Esophagus (tissue), 2 donors: ENCODE measurements at regions not wholly inside any gene's neighbourhood (a gene's known extent, or its start where the extent isn't known, plus 50 kb on each side); places are given as distances from the start of the nearest gene placed in this dataset.
A peak's percentile ranks its signal among the peaks of the same experiment; 100 is the strongest.
"Not testable (repeated sequence)": the region's sequence is repeated elsewhere in the genome, so short reads cannot be mapped to it uniquely, and the experiment has no call there.

ENCODE experiments used
- H3K27ac ChIP-seq, 2 donors: one replicate each; pipeline ENCODE4 v1.5.1; 2013; ENCODE audit warnings: low read depth in 2 of 2, mild to moderate bottlenecking in 2 of 2, inconsistent platforms in 1 of 2, low read length in 1 of 2, moderate library complexity in 1 of 2
- H3K27me3 ChIP-seq, 2 donors: one replicate each; pipeline ENCODE4 v1.6.1; 2013; ENCODE audit warnings: low read length in 2 of 2, control low read depth in 1 of 2, mild to moderate bottlenecking in 1 of 2; ENCODE audit not compliant: insufficient read depth in 2 of 2, control insufficient read depth in 1 of 2
- H3K36me3 ChIP-seq, 2 donors: one replicate each; pipeline ENCODE4 v1.6.1; 2013; ENCODE audit warnings: low read length in 1 of 2; ENCODE audit not compliant: control insufficient read depth in 2 of 2, insufficient read depth in 2 of 2
- H3K4me1 ChIP-seq, 2 donors: one replicate each; pipeline ENCODE4 v1.6.1; 2013; ENCODE audit warnings: low read length in 1 of 2; ENCODE audit not compliant: control insufficient read depth in 2 of 2, insufficient read depth in 2 of 2
- H3K4me3 ChIP-seq, 2 donors: one replicate each; pipeline ENCODE4 v1.5.1; 2013; ENCODE audit warnings: low read length in 2 of 2, mild to moderate bottlenecking in 2 of 2, low read depth in 1 of 2, moderate library complexity in 1 of 2
- H3K9me3 ChIP-seq, 2 donors: one replicate each; pipeline ENCODE4 v1.6.1; 2013; ENCODE audit warnings: mild to moderate bottlenecking in 2 of 2, low read depth in 1 of 2, low read length in 1 of 2, moderate library complexity in 1 of 2; ENCODE audit not compliant: control insufficient read depth in 2 of 2, insufficient read depth in 1 of 2
- WGBS, 2 donors: extraction: QIAGEN DNeasy Blood & Tissue Kit; methylation state at CpG; one replicate each; pipeline ENCODE4 v1.1.7; 2013; 5-methylcytosine and 5-hydroxymethylcytosine counted together
- donor health status: healthy with polysubstance abuse.
- donor health status: Bipolar disorder and iron deficiency.

DNA sequence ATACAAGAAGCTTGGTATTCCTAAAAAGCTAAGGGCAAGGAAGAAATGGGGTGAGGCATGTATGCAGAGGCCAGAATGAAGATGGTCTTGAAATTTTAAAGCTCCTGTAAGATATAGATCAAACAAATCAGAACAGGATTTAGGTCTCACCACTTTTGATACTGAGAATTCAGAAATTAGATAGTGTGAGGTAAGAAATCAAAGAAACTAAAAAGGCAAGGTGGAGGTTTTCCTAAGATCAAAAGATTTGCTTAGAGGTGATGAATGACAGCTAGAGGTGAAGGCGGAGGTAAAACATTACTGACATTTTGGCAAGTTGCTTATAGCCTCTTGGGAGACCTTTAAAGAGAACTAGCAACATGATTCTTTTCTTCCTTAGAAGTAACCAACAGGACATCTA, 225.2 kb upstream of the SGK1 start:
- Histone ChIP-seq H3K4me1 (no peaks in the 10 kb centered on the region), H3K36me3 (no peaks in the 10 kb centered on the region), H3K9me3 (no peaks in the 10 kb centered on the region), H3K27me3 (no peaks in the 10 kb centered on the region), H3K27ac (no peak overlapping the region), H3K4me3 (no peak overlapping the region)
- WGBS, 2 donors: 67 to 75% methylated on average over 1 of the region's 1 CpG

DNA sequence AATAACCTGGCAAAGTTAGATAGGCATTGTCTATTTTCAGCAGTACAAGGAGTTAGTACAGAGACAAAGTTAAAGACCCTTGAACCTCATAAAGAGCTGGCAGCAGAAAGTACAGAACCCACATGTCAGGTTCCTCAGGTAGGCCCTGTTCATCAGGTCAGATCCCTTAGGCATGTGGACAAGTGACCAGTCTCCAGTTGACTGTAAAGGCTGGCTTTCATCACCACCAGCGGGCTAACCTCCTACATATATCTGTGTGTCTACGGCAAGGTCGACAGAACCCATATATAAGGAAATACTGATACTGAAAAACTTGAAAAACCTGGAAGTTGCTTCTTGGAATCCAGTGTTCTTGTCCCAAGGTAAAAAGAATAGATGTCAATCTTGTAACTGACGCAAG, 223.1 kb upstream of the SGK1 start:
- Histone ChIP-seq H3K4me3 (no peak overlapping the region), H3K27ac (no peak overlapping the region), H3K36me3 (no peaks in the 10 kb centered on the region), H3K27me3 (no peaks in the 10 kb centered on the region), H3K9me3 (no peaks in the 10 kb centered on the region), H3K4me1 (no peaks in the 10 kb centered on the region)
- WGBS, 2 donors: 88 to 91% methylated on average over 4 of the region's 4 CpGs

GRCh38 chr6:134539865-134540323, 222.0 kb upstream of the SGK1 start:
- Histone ChIP-seq H3K4me3 (no peak overlapping the region), H3K27ac (no peak overlapping the region), H3K36me3 (no peaks in the 10 kb centered on the region), H3K4me1 (no peaks in the 10 kb centered on the region), H3K9me3 (no peaks in the 10 kb centered on the region), H3K27me3 (no peaks in the 10 kb centered on the region)
- 71 to 75% methylated on average over 7 of the region's 7 CpGs for WGBS, 2 donors

- H3K27me3 ChIP-seq, H3K27ac ChIP-seq, H3K9me3 ChIP-seq, H3K4me1 ChIP-seq, H3K4me3 ChIP-seq, H3K36me3 ChIP-seq: not testable (repeated sequence)
- 96% methylated on average over 10 of the region's 10 CpGs for WGBS, 2 donors
These were observed 219.9 kb upstream of the SGK1 start for GRCh38 chr6:134537765-134538164.

DNA sequence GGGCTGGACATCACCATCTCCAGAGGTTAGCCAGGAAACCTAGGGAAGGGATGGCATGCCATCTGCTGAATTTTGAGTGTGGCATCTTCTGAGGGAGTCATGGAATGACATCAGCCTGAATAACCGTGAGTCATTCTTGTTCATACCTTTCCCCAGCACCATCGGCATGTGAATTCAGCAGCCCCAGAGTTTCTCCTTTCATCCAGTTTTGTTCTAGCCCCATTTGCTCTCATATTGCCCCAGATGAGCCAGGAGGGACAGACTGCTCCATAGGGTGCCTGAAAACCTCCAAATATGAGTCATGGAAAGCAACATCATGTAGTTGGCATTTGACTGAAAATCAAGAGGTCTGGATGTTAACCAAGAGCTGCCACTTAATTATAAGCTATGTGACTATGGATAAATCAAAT, 219.2 kb upstream of the SGK1 start:
- Histone ChIP-seq H3K36me3 (no peaks in the 10 kb centered on the region), H3K9me3 (no peaks in the 10 kb centered on the region), H3K27me3 (no peaks in the 10 kb centered on the region), H3K27ac (peak overlapping the region in 1 of 2 donors; percentile 29), H3K4me1 (no peaks in the 10 kb centered on the region), H3K4me3 (no peak overlapping the region)
- 58 to 60% methylated on average over 2 of the region's 2 CpGs for WGBS, 2 donors

DNA sequence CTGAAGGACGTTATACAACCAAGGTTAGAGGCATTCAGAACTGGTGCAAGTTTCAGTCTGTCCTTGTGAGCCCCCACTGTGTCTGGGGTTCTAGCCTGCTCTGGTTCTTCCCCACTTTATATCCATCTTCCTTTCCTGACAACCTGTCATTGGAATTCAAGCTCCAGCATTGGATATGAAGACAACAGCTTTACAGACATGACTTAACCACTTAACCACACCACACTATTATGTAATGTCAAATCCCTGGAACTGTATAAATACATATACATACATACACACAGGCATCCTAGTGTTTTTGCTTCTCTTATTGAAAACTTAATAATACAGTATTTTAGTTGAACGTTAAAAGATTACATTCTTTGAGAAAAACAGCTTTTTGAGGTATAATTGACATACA, 217.9 kb upstream of the SGK1 start:
- H3K4me3 ChIP-seq: no peak overlapping the region
- H3K27ac ChIP-seq: no peak overlapping the region
- H3K27me3 ChIP-seq: no peaks in the 10 kb centered on the region
- H3K4me1 ChIP-seq: no peaks in the 10 kb centered on the region
- H3K9me3 ChIP-seq: no peaks in the 10 kb centered on the region
- WGBS, 2 donors: 81 to 83% methylated on average over 2 of the region's 2 CpGs
- H3K36me3 ChIP-seq: no peaks in the 10 kb centered on the region

- WGBS, 2 donors: 65 to 78% methylated on average over 2 of the region's 2 CpGs
These were observed 216.8 kb upstream of the SGK1 start for GRCh38 chr6:134534708-134535149.

GRCh38 chr6:134533991-134534390, 216.1 kb upstream of the SGK1 start:
- WGBS, 2 donors: 92 to 93% methylated on average over 3 of the region's 3 CpGs

More at GRCh38 chr6:134534708-134535149, 216.8 kb upstream of the SGK1 start:
- Histone ChIP-seq H3K4me3 (no peak overlapping the region), H3K9me3 (no peaks in the 10 kb centered on the region), H3K4me1 (no peaks in the 10 kb centered on the region), H3K27me3 (no peaks in the 10 kb centered on the region), H3K36me3 (no peaks in the 10 kb centered on the region), H3K27ac (no peak overlapping the region)

DNA sequence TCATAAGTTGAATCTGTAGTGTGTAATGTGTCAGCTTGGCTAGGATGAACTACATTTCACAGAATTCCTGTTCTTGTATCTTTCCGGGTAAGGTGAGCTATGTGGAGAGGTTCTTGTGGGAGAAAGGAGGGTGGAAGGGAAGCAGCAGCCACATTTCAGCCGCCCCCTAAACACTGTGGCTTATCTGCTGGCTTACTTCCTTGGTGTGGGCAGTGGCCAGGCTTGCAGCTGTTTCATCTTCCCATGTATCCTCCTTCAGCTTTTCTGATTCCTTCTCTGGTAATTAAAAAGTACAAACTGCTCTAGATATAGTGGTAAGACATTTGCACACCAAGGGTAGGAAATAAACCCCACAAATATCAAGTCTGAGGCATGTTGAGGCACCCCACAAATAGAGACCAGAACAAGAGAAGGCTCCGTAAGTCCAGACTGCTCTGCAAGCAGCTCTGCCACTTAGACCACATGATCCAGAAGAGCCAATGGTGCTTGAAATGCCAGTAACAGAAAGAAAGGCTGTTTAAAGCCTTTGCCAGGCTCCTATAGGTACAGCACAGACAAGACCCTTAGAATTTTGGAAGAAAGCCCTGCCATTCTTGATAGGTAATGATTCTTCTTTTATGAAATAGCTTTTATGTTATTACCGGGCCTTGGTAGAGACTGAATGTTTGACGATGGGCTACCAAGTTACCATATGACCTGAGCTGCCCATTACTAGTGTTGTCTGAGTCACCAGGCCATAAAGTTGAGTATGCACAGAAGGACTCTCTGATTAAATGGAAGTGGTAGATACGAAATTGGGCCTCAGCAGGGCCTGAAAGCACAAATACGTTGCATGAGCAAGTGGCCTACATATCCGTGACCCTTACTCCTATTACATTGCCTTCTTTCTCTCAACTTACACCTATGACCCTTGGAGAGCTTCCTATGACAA, 215.0 kb upstream of the SGK1 start:
- H3K27me3 ChIP-seq: no peaks in the 10 kb centered on the region
- H3K27ac ChIP-seq: no peak overlapping the region
- H3K4me3 ChIP-seq: no peak overlapping the region
- no peaks in the 10 kb centered on the region for H3K4me1 ChIP-seq
- no peaks in the 10 kb centered on the region for H3K36me3 ChIP-seq
- no peaks in the 10 kb centered on the region for H3K9me3 ChIP-seq
- 84 to 90% methylated on average over 8 of the region's 8 CpGs for WGBS, 2 donors

More at GRCh38 chr6:134533991-134534390, 216.1 kb upstream of the SGK1 start:
- Histone ChIP-seq H3K27me3 (no peaks in the 10 kb centered on the region), H3K27ac (no peak overlapping the region), H3K36me3 (no peaks in the 10 kb centered on the region), H3K9me3 (no peaks in the 10 kb centered on the region), H3K4me1 (no peaks in the 10 kb centered on the region), H3K4me3 (no peak overlapping the region)

- no peaks in the 10 kb centered on the region for H3K9me3 ChIP-seq
- no peak overlapping the region for H3K4me3 ChIP-seq
- H3K4me1 ChIP-seq: no peaks in the 10 kb centered on the region
- H3K27me3 ChIP-seq: no peaks in the 10 kb centered on the region
- H3K27ac ChIP-seq: no peak overlapping the region
- no peaks in the 10 kb centered on the region for H3K36me3 ChIP-seq
These were observed 213.7 kb upstream of the SGK1 start for GRCh38 chr6:134531611-134532010.
